IPS-NIHi7 (cell line): ENCODE measurements at regions not wholly inside any gene's neighbourhood (a gene's known extent, or its start where the extent isn't known, plus 50 kb on each side); places are given as distances from the start of the nearest gene placed in this dataset.

Source experiments
- DNase-seq: peaks from one replicate; pipeline ENCODE4 v3.0.0; 2012; ENCODE audit warnings: mixed read lengths; ENCODE audit errors: extremely low spot score

DNA sequence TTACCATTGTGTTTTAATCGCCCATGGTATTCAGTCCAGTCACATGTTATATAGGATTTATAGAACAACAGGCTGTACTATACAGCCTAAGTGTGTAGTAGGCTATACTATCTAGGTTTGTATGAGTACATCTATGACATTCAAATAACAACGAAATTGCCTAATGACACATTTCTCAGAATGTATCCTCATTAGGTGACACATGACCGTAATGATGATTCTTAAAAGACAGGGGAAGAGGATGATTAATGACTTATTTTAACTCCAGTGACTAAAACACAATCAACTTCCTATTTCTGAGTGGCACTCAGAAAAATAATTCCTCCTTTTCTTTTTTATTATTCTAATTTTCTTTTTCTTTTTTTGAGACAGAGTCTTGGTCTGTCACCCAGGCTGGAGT lies 63.0 kb upstream of the ACSL3 start:
- DNase-seq = no peak

DNA sequence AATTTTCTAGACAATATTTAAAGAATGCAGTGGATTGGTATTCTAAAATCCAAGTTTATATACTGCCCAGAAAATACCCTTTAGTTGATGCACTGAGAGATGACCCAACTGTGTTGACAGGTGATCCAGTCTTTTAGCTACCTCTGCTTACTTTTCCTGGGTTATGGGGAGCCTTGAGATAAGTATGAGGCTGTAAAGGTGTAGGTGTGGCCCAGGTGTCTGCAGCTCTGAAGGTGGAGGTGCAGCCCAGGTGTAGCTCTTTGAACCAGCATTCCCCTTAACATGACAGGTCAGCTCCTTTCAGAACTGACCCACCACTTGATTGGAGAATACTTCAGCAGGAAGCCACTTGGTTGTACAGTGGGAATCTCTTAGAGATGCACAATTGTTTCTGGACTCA lies 62.3 kb upstream of the ACSL3 start:
- DNase-seq = no peak

DNA sequence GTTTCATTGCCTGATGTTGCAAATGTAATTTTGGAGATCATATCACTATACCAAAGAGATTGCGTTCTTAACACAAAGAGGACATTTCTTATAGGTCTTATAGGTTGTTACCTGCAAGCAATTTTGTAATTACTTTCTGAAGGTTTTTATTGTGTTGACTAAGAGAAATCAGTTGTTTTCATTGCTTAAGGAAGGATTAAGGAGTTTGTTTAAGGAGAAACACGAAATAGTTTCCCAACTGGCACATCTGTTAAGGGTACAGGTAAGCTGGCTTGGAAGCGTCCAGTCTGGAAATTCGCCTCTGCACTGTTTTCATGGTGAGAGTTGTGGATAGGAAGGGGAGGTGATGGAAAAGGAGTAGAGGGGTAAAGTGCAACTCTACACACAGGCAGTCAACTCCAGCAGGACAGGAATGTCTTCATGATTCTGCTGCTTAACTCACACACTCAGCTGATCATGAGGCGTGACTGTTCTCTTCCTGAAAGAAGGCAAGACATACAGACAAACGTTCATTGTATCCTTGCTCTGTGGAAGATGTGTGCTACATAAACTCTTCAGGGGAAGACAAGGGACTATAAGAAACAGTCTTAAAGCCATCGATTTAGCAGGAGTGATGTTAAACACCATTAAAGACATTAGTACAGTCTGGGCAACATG lies 61.4 kb upstream of the ACSL3 start:
- DNase-seq = no peak

DNA sequence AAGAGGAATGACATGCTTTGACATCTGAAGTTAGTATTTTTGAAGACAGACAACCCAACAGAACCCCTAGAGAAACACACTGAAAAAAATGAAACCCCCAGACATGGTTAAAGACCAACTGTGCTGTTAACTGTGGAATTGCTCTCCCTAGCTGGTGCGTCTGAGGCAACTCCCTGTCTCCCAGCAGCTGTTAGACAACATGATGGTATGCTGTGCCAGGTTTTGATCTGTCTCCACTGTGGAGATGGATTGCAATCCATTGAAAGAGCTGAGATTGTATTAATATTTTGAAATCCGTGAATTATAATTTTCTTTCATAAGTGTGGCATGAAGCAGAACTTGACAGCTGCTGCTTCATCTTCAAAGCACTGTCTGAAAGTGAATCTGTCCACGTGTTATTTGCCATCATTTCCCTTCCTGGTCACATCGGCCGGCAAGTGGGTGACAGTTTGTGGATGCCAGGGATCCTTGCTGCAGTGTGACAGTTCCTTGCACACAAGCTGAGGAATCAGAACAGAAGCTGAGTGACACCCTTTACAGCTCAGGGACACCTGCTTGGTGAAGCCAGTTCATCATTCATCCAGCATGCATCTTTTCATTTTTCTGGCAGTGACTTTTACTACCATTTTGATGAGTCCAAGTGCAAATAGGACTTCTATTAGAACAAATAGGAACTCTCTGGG lies 58.2 kb upstream of the ACSL3 start:
- DNase-seq = no peak

DNA sequence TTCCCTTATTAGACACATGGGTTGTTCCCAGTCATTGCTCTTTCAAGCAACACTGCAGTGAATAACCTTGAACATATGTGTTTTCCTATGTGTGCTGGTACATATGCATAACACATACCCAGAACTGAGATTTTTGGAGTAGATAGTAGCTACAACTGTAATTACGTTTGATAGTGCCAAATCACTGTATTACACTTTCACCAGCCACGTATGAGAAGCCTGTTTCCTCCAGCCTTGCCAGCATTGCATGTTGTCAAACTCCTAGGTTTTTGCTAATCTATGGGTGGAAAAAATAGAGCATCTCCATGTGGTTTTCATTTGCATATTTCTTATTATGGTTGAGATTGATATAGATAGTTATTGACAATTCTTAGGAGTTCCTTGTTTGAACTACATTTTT lies 56.5 kb upstream of the ACSL3 start:
- no peak for DNase-seq

DNA sequence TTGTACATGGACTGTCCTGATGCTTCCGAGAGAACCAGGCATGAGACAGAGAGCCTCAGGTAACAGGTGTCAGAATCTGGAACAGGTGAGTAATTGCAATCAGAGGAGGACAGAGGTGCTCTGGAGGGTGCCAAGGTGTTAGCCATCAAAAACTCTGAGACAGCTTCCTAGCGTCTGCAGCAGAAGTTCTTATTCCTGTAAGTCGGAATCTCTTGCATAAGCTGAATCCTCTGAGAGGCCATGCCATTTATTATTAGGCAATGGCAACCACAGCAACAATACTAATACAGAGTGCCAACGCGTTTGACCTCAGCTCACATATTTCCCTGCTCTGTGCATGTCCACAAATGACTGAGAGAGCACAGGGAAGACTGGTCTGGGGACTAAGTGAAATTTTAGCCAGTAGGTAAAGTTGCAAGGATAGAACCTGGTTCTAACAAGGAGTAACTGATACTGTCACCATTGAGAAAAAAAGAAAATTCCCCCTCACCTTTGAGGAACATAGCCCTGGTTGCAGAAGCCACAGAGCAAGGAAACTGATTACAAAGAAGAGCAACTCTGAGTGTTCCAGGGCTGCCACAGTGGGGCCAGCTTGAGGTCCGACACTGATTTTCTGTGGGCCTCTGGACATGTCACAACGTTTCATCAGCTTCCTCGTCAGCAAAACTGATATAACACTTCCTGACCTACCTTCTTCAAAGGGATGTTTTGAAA lies 55.1 kb upstream of the ACSL3 start:
- no peak for DNase-seq

DNA sequence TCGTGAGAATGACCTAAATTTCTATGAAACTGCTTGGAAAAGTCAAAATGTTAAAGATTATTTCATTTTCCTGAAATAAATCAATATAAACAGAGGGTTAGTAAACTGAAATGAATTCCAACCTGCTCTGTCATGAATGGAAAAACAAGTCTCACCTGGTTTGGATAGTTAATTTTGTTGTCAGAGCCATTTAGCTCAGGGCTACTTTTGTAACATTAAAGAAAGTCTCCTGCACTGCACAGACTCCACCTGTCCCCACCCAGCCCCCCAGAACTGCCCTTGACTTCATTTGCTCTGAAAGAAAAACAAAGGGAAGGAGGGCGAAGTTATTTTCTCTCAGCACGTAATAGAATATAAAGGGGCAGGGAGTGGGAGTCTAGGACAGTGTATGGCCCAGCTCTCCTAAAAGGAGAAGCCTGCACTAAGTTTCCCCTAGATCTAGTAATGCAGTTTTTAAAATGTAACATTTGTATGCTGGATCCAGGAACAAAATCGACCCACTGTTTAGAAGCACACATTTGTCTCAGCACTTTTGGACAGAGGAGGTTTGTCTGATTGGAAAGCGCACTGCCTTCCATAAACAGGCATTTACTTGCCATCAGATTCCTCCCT lies 54.2 kb upstream of the ACSL3 start:
- no peak for DNase-seq

DNA sequence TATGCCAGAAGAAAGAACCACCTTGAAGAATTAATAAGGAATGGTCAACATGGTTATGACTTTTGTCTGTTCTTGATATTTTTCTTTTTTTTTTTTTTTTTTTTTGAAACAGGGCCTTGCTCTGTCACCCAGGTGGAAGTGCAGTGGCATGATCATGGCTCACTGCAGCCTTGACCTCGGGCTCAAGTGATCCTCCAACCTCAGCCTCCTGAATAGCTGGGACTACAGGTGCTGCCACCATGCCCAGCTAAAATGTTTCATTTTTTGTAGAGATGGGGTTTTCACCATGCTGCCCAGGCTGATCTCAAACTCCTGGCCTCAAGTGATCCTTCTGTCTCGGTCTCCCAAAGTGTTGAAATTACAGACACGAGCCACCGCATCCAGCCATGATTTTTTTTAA lies 53.4 kb upstream of the ACSL3 start:
- no peak for DNase-seq

DNA sequence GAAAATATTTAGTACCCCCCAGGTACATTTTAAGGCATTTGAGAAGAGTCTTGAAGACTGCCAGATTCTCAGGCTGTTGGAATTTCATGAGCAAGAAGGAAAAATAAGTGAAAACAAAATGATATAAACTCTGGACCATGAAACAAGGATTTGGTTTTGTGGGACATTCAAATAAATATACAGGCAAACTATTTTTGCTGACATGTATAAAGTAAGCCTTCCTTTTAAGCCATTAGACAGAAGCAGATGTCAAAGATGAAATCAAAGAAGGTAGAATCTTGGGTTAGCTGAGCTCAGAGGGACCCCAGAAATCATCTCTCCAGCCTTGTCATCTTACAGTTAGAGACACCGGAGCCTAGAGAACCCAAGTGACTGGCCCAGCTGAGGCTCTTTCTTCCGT lies 51.3 kb upstream of the ACSL3 start:
- DNase-seq = no peak

DNA sequence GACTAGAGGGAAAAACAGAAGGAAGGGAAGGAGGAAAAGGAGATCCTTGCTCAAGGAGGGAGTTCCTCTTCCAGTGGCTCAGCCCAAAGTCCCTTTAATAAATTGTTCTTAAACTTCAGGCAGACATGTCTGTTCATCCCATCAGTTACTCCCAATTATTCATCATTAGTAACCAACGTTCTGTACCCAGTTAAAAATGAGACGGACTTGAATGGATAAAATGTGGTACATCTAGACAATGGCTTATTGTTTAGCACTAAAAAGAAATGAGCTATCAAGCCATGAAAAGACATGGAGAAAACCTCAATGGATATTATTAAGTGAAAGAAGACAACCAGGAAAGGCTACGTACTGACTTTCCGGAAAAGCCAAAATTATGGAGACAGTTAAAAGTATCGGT lies 50.8 kb upstream of the ACSL3 start:
- no peak for DNase-seq
